Osteocyte (in vitro differentiated cells): ENCODE measurements at regions not wholly inside any gene's neighbourhood (a gene's known extent, or its start where the extent isn't known, plus 50 kb on each side); places are given as distances from the start of the nearest gene placed in this dataset.

Source experiments
- DNase-seq: peaks from one replicate; pipeline ENCODE4 v3.0.0; 2021; ENCODE audit warnings: mixed read lengths; ENCODE audit not compliant: unreplicated experiment; ENCODE audit errors: extremely low spot score
- H3K27ac Mint-ChIP-seq: one replicate; pipeline ENCODE4 v1.8.0; 2021; ENCODE audit warnings: mild to moderate bottlenecking, mixed read lengths; ENCODE audit not compliant: unreplicated experiment
- H3K27me3 Mint-ChIP-seq: one replicate; pipeline ENCODE4 v1.8.0; 2021; ENCODE audit warnings: mixed read lengths; ENCODE audit not compliant: unreplicated experiment
- H3K36me3 Mint-ChIP-seq: one replicate; pipeline ENCODE4 v1.8.0; 2021; ENCODE audit warnings: mixed read lengths; ENCODE audit not compliant: unreplicated experiment
- H3K4me1 Mint-ChIP-seq: one replicate; pipeline ENCODE4 v1.8.0; 2021; ENCODE audit warnings: mixed read lengths; ENCODE audit not compliant: unreplicated experiment
- H3K4me3 Mint-ChIP-seq: one replicate; pipeline ENCODE4 v1.8.0; 2021; ENCODE audit warnings: mild to moderate bottlenecking, moderate library complexity, mixed read lengths; ENCODE audit not compliant: unreplicated experiment
- H3K9me3 Mint-ChIP-seq: one replicate; pipeline ENCODE4 v1.8.0; 2021; ENCODE audit warnings: mixed read lengths; ENCODE audit not compliant: unreplicated experiment
- CTCF ChIP-seq: fragments of 200-600 bp; sonication (generic); IDR thresholded peaks from 2 replicates; pipeline ENCODE4 v1.5.0; 2021; ENCODE audit warnings: antibody characterized with exemption, mild to moderate bottlenecking, moderate library complexity

- TF ChIP-seq CTCF = no peak
- no peak for DNase-seq
- Mint-ChIP-seq H3K36me3 (no peaks in the 10 kb centered on the region), H3K27me3 (no peaks in the 10 kb centered on the region), H3K9me3 (no peaks in the 10 kb centered on the region), H3K4me3 (no peak overlapping the region), H3K4me1 (peaks cover 19% of the 10 kb centered on the region), H3K27ac (no peak overlapping the region)
Observed at GRCh38 chr6:40947876-40948526, 91.0 kb downstream of the UNC5CL start.

- H3K9me3 Mint-ChIP-seq = peaks cover 2% of the 10 kb centered on the region
- H3K27ac Mint-ChIP-seq = no peak overlapping the region
- H3K36me3 Mint-ChIP-seq = no peaks in the 10 kb centered on the region
- no peak for TF ChIP-seq CTCF
- H3K4me3 Mint-ChIP-seq = no peak overlapping the region
- H3K4me1 Mint-ChIP-seq = peaks cover 19% of the 10 kb centered on the region
- no peaks in the 10 kb centered on the region for H3K27me3 Mint-ChIP-seq
- DNase-seq = no peak
Observed at GRCh38 chr6:40946738-40947301, 92.2 kb downstream of the UNC5CL start.

DNA sequence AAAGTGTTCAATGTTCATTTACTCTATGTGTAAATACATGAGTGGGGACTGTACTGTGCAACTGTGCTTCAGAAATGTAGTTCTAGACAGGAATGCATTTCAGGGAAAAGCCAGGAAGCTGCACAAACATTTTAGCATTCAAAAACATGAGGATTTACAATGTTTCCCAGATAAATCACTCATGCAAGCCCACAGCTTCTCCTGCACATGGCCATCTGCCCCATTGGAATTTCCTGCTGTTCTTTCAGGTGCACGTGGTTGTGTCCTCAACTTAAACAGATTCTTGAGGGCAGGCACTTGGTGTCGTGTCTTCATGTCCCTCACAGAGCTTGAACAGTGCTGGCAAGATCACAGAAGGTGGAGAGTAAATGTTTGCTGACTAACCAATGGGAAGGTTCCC lies 101.5 kb downstream of the UNC5CL start:
- no peak for TF ChIP-seq CTCF

GRCh38 chr6:40936818-40937251 lies 102.2 kb downstream of the UNC5CL start:
- Mint-ChIP-seq H3K36me3 (peaks cover 2% of the 10 kb centered on the region), H3K27me3 (no peaks in the 10 kb centered on the region), H3K9me3 (peaks cover 9% of the 10 kb centered on the region), H3K4me3 (no peak overlapping the region), H3K4me1 (peaks cover 13% of the 10 kb centered on the region), H3K27ac (no peak overlapping the region)
- TF ChIP-seq CTCF = no peak
- no peak for DNase-seq

More for the DNA sequence above, 101.5 kb downstream of the UNC5CL start:
- no peak for DNase-seq
- Mint-ChIP-seq H3K36me3 (peaks cover 2% of the 10 kb centered on the region), H3K4me3 (no peak overlapping the region), H3K9me3 (peaks cover 11% of the 10 kb centered on the region), H3K27ac (no peak overlapping the region), H3K4me1 (peaks cover 13% of the 10 kb centered on the region), H3K27me3 (no peaks in the 10 kb centered on the region)

DNA sequence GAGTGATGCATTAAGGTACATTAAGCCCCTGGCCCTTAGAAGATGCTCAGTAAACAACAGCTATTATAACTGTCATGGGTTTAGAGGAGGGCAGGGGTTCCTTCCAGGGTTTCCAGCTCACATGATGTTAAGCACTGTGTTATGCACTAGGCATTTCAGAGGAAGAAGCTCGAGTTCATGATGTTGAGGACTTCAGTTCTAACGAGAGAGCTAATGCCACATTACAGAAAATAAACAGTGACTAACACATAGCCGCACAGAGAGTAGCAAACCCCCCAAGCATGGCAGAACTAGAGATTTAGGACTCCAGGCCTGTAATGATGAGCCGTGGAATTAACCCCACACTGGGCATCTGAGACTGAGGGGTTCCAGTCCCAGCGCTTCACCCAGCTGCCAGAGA lies 105.2 kb downstream of the UNC5CL start:
- Mint-ChIP-seq H3K27me3 (no peaks in the 10 kb centered on the region), H3K4me1 (peaks cover 13% of the 10 kb centered on the region), H3K36me3 (no peaks in the 10 kb centered on the region), H3K9me3 (no peaks in the 10 kb centered on the region), H3K4me3 (no peak overlapping the region), H3K27ac (no peak overlapping the region)
- TF ChIP-seq CTCF = no peak
- DNase-seq = no peak
